ENCODE measurements at regions not wholly inside any gene's neighbourhood (a gene's known extent, or its start where the extent isn't known, plus 50 kb on each side); places are given as distances from the start of the nearest gene placed in this dataset.

DNA sequence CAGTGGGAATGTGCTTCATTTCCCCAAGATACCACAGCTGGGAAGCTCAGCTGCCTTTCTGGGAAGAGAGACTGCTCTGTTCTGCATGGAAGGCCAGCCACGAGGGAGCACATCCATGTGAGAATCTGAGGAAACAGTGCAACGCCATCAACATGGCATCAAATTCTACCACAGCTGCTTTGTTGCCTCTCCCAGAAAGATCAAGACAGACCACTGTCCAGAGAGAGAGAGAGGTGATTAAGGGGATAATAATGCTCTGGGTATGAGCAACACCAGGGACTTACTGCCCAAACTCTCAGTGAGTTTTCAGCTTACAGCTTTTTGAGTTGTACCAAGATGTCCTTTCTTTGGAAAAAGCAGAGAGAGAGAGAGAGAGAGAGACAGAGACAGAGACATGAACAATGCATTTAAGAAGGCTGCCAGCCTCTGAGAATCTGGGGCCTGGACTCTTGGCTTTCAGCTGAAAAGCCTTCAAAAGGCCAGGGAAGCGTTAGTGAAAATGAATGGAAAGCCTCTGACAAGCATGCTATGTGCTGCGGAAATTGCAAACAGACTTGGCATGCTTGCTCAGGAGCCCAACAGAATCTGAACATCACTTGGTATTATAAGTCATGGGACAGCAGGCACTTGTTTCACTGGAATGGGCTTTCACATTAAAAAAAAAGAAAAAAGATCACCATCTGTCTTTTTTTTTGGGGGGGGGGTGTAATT, 223.1 kb downstream of the MAP2K6 start:
- Histone ChIP-seq H3K27me3 (no peaks in the 10 kb centered on the region), H3K4me1 (no peaks in the 10 kb centered on the region), H3K27ac (no peak overlapping the region), H3K36me3 (no peaks in the 10 kb centered on the region), H3K4me3 (no peak overlapping the region), H3K9me3 (no peaks in the 10 kb centered on the region)
- no peak for TF ChIP-seq CTCF (IDR thresholded peaks at IDR 0.05)
- DNase-seq (no peak), ATAC-seq (no peak)
- intact Hi-C loops (cut with DNase I) = no loop called here

DNA sequence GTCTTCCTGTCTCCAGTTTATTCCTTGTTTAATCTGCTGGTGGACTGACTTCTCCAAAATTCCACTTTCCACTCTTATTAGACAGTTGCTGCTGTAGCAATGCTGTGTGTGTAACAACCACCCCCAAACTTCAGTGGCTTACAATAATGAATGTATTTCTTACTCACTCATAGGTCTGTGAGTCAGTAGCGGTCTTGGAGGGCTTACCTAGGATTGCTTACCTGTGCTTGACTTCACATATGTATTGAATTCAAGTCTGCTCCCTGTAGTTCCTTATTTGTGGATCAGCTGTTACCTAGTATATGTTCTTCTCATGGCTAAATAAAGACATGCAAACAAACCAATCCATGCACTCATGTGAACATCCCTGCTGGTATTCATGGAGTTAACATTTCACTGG, 224.6 kb downstream of the MAP2K6 start:
- no peak for ATAC-seq
- H3K27me3 ChIP-seq = no peaks in the 10 kb centered on the region
- no peaks in the 10 kb centered on the region for H3K4me1 ChIP-seq
- no peaks in the 10 kb centered on the region for H3K36me3 ChIP-seq
- H3K4me3 ChIP-seq = no peak overlapping the region
- H3K27ac ChIP-seq = no peak overlapping the region
- intact Hi-C loops (cut with DNase I) = no loop called here
- no peak for DNase-seq
- TF ChIP-seq CTCF (IDR thresholded peaks at IDR 0.05) = no peak
- no peaks in the 10 kb centered on the region for H3K9me3 ChIP-seq

DNA sequence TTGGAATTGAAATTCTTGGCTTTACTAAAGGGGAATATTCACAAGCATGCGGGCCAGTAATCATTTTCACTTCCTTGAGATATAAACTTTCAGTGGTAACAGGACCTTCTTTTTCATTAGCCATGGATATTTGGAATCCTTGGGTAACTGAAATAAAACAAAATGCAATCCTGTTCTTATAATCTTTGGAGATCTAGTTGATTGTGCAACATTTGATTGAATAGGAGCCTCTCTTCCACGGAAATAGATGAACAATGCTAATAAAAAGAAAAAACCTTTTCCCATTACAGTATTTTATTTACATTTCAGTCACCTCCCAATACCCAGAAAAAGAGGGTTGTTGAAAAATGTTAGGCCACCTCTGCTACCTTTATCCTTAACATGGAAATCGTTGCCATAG, 225.6 kb downstream of the MAP2K6 start:
- ATAC-seq = no peak
- no peaks in the 10 kb centered on the region for H3K9me3 ChIP-seq

GRCh38 chr17:69643686-69644085, 229.2 kb downstream of the MAP2K6 start:
- intact Hi-C loops (cut with DNase I) = no loop called here
- no peak for TF ChIP-seq CTCF (IDR thresholded peaks at IDR 0.05)
- ATAC-seq (no peak), DNase-seq (no peak)
- H3K27ac ChIP-seq = no peak overlapping the region
- H3K4me1 ChIP-seq = no peaks in the 10 kb centered on the region
- H3K9me3 ChIP-seq = no peaks in the 10 kb centered on the region
- no peaks in the 10 kb centered on the region for H3K27me3 ChIP-seq
- H3K36me3 ChIP-seq = no peaks in the 10 kb centered on the region
- no peak overlapping the region for H3K4me3 ChIP-seq

More for the DNA sequence above, 225.6 kb downstream of the MAP2K6 start:
- Histone ChIP-seq H3K27me3 (no peaks in the 10 kb centered on the region), H3K4me1 (no peaks in the 10 kb centered on the region), H3K27ac (no peak overlapping the region), H3K4me3 (no peak overlapping the region), H3K36me3 (no peaks in the 10 kb centered on the region)
- no peak for DNase-seq
- no peak for TF ChIP-seq CTCF (IDR thresholded peaks at IDR 0.05)
- intact Hi-C loops (cut with DNase I) = no loop called here

- H3K9me3 ChIP-seq = no peaks in the 10 kb centered on the region
- H3K27ac ChIP-seq = no peak overlapping the region
- H3K4me3 ChIP-seq = no peak overlapping the region
- intact Hi-C loops (cut with DNase I) = no loop called here
- no peak for ATAC-seq
- no peaks in the 10 kb centered on the region for H3K27me3 ChIP-seq
- no peaks in the 10 kb centered on the region for H3K36me3 ChIP-seq
- no peak for DNase-seq
- H3K4me1 ChIP-seq = no peaks in the 10 kb centered on the region
- TF ChIP-seq CTCF (IDR thresholded peaks at IDR 0.05) = no peak
Measured at GRCh38 chr17:69646729-69647128, 232.2 kb downstream of the MAP2K6 start.

GRCh38 chr17:69650881-69651280, 236.4 kb downstream of the MAP2K6 start:
- Histone ChIP-seq H3K4me1 (no peaks in the 10 kb centered on the region), H3K36me3 (no peaks in the 10 kb centered on the region), H3K4me3 (no peak overlapping the region), H3K27me3 (no peaks in the 10 kb centered on the region), H3K27ac (no peak overlapping the region), H3K9me3 (no peaks in the 10 kb centered on the region)
- no peak for ATAC-seq
- no peak for DNase-seq
- TF ChIP-seq CTCF (IDR thresholded peaks at IDR 0.05) = no peak
- intact Hi-C loops (cut with DNase I) = no loop called here

All from upper lobe of right lung (tissue), 1 donor.